ENCODE measurements at regions not wholly inside any gene's neighbourhood (a gene's known extent, or its start where the extent isn't known, plus 50 kb on each side); places are given as distances from the start of the nearest gene placed in this dataset.

GRCh38 chr6:14553515-14553914 is 435.9 kb downstream of the CD83 start:
- TF ChIP-seq PHF8 (CRISPR knock-in tag; IDR thresholded peaks at IDR 0.05) (no peak), FOXK1 (CRISPR knock-in tag; IDR thresholded peaks at IDR 0.05; ENCODE audit: borderline replicate concordance, low read depth) (no peak), CENPBD1 (CRISPR knock-in tag; IDR thresholded peaks at IDR 0.05; ENCODE audit: borderline replicate concordance, low read depth) (no peak), MXI1 (IDR thresholded peaks at IDR 0.05; ENCODE audit: borderline replicate concordance, low read depth, low read length) (no peak), CEBPG (CRISPR knock-in tag; IDR thresholded peaks at IDR 0.05) (no peak), DNMT1 (CRISPR knock-in tag; IDR thresholded peaks at IDR 0.05) (no peak), FOSL2 (CRISPR knock-in tag; IDR thresholded peaks at IDR 0.05) (no peak), HMGXB3 (CRISPR knock-in tag; IDR thresholded peaks at IDR 0.05; ENCODE audit: borderline replicate concordance) (no peak), PBX3 (CRISPR knock-in tag; IDR thresholded peaks at IDR 0.05; ENCODE audit: borderline replicate concordance) (no peak), SAFB2 (CRISPR knock-in tag; IDR thresholded peaks at IDR 0.05; ENCODE audit: borderline replicate concordance, low read depth) (no peak), SMAD3 (CRISPR knock-in tag; IDR thresholded peaks at IDR 0.05) (no peak), GMEB2 (CRISPR knock-in tag; IDR thresholded peaks at IDR 0.05; ENCODE audit: low read depth) (no peak)

Measured in HepG2 (cell line).